Gastrocnemius medialis (tissue), 4 donors: ENCODE measurements at regions not wholly inside any gene's neighbourhood (a gene's known extent, or its start where the extent isn't known, plus 50 kb on each side); places are given as distances from the start of the nearest gene placed in this dataset.

Source experiments
- ATAC-seq, 2 donors: fragments of 150-250 bp; one replicate each; pipeline ENCODE4 v1.9.1; 2016
- DNase-seq, 2 donors: peaks; one replicate each; pipeline ENCODE4 v3.0.0-alpha.2; 2019
- H3K27ac ChIP-seq, 4 donors: fragments of 200-600 bp; sonication (generic); 1 replicate in 1 of 4; 2 replicates in 3 of 4; pipeline ENCODE4 v1.5.1; 2016 to 2018; ENCODE audit warnings: mild to moderate bottlenecking in 2 of 4, moderate library complexity in 1 of 4
- H3K27me3 ChIP-seq, 3 donors: fragments of 200-600 bp; sonication (generic) in 2 of 3; 1 replicate in 1 of 3; 2 replicates in 2 of 3; pipeline versions ENCODE4 v1.5.1 to v1.6.0; 2016 to 2019; ENCODE audit warnings: mild to moderate bottlenecking in 1 of 3, moderate library complexity in 1 of 3
- H3K36me3 ChIP-seq, 2 donors: fragments of 200-600 bp; sonication (generic) in 1 of 2; one replicate each; pipeline ENCODE4 v1.5.1; 2017 to 2018
- H3K4me1 ChIP-seq, 2 donors: fragments of 200-600 bp; sonication (generic) in 1 of 2; one replicate each; pipeline ENCODE4 v1.5.1; 2016 to 2017; ENCODE audit warnings: mild to moderate bottlenecking in 2 of 2
- H3K4me3 ChIP-seq, 4 donors: fragments of 200-600 bp; sonication (generic) in 3 of 4; 1 replicate in 1 of 4; 2 replicates in 3 of 4; pipeline ENCODE4 v1.5.1; 2016 to 2019; ENCODE audit warnings: mild to moderate bottlenecking in 2 of 4
- H3K9me3 ChIP-seq, 3 donors: fragments of 200-600 bp; sonication (generic) in 2 of 3; 1 replicate in 1 of 3; 2 replicates in 2 of 3; pipeline ENCODE4 v1.5.1; 2016 to 2019
- CTCF ChIP-seq, 5 experiments: fragments of 450-650 bp in 3 of 5; fragments of 200-600 bp in 2 of 5; sonication (generic) in 2 of 5; IDR thresholded peaks in 4 of 5; conservative IDR thresholded peaks in 1 of 5; 1 replicate in 4 of 5; 2 replicates in 1 of 5; pipeline ENCODE4 v1.5.1; 2016 to 2019; ENCODE audit warnings: antibody characterized with exemption in 5 of 5, mild to moderate bottlenecking in 3 of 5, moderate library complexity in 3 of 5
- POLR2A ChIP-seq, 2 donors: fragments of 450-650 bp; IDR thresholded peaks; one replicate each; pipeline ENCODE4 v1.6.1; 2017; ENCODE audit warnings: antibody characterized with exemption in 2 of 2, mild to moderate bottlenecking in 2 of 2, moderate library complexity in 2 of 2
- in situ Hi-C, 4 donors: fragments of 200-750 bp; cut with MboI; loops; one replicate each; pipeline versions ENCODE4 v1.15.0 to v1.8.0; 2017; ENCODE audit warnings: low sequenced_read_pairs in 4 of 4
- intact Hi-C: fragments of 100-400 bp; cut with DNase I; formaldehyde crosslinking; loops from one replicate; pipeline ENCODE4 v1.15.1; 2023; ENCODE audit warnings: low total_unique reads

GRCh38 chr16:86016201-86016965 lies 117.4 kb downstream of the IRF8 start:
- H3K27me3 ChIP-seq: peaks cover 0 to 7% (median 0%) of the 10 kb centered on the region in 3 donors
- ATAC-seq: peak in 1 of 2 donors; percentile 36
- in situ Hi-C loops (loop anchor here (5.0 to 10.0 kb wide), 2 partner anchors 192 to 194 kb away; no protein-coding TSS in a partner anchor), intact Hi-C loops (loop anchor here (1.0 kb wide), 1 partner anchor 195 kb away; no protein-coding TSS in a partner anchor)
- H3K36me3 ChIP-seq: no peaks in the 10 kb centered on the region
- H3K27ac ChIP-seq: no peak overlapping the region
- DNase-seq: no peak
- no peak overlapping the region for H3K4me3 ChIP-seq
- TF ChIP-seq POLR2A (IDR thresholded peaks at IDR 0.05): no peak
- TF ChIP-seq CTCF (IDR thresholded peaks at IDR 0.05 in 4 of 5, conservative IDR thresholded peaks at IDR 0.05 in 1 of 5): peak; percentile 22 to 68 (median 43)
- H3K4me1 ChIP-seq: no peaks in the 10 kb centered on the region
- no peaks in the 10 kb centered on the region for H3K9me3 ChIP-seq

GRCh38 chr16:86018071-86018470 lies 119.1 kb downstream of the IRF8 start:
- in situ Hi-C loops (loop anchor here (5.0 to 10.0 kb wide), 2 partner anchors 193 to 196 kb away; no protein-coding TSS in a partner anchor), intact Hi-C loops (no loop called here)
- H3K27ac ChIP-seq: no peak overlapping the region
- no peaks in the 10 kb centered on the region for H3K36me3 ChIP-seq
- no peaks in the 10 kb centered on the region for H3K4me1 ChIP-seq
- H3K9me3 ChIP-seq: no peaks in the 10 kb centered on the region
- DNase-seq: no peak
- TF ChIP-seq POLR2A (IDR thresholded peaks at IDR 0.05) (no peak), CTCF (IDR thresholded peaks at IDR 0.05 in 4 of 5, conservative IDR thresholded peaks at IDR 0.05 in 1 of 5) (no peak)
- no peak for ATAC-seq
- H3K4me3 ChIP-seq: no peak overlapping the region
- peaks cover 0 to 9% (median 2%) of the 10 kb centered on the region in 3 donors for H3K27me3 ChIP-seq

DNA sequence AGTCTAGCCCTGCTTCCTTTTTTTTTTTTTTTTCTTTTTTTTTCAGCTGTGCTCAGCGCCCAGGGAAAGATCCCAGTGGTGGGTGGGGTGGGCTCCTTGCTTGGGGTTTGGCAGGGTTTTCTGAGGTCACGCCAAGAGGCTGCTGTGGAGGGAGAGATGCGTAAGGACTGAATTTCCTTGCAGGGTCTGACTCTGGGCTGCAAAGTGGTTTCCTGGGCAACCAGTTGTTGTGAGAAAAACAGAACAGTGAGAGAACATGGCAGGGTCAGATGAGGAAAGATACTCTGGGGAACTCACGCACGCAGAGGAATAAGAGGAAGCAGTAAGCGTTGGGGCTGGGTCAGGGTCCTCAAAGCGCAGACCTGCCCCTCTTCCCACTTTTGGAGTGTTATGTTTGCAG lies 119.5 kb downstream of the IRF8 start:
- H3K4me3 ChIP-seq: no peak overlapping the region
- no peaks in the 10 kb centered on the region for H3K4me1 ChIP-seq
- no peak for ATAC-seq
- H3K9me3 ChIP-seq: peaks cover 0 to 2% (median 0%) of the 10 kb centered on the region in 3 donors
- intact Hi-C loops (no loop called here), in situ Hi-C loops (loop anchor here (5.0 to 10.0 kb wide), 2 partner anchors 194 to 196 kb away; no protein-coding TSS in a partner anchor)
- H3K36me3 ChIP-seq: no peaks in the 10 kb centered on the region
- H3K27me3 ChIP-seq: peaks cover 0 to 9% (median 2%) of the 10 kb centered on the region in 3 donors
- DNase-seq: peak in 1 of 2 donors; percentile 19
- no peak overlapping the region for H3K27ac ChIP-seq
- TF ChIP-seq CTCF (IDR thresholded peaks at IDR 0.05 in 4 of 5, conservative IDR thresholded peaks at IDR 0.05 in 1 of 5): no peak
- no peak for TF ChIP-seq POLR2A (IDR thresholded peaks at IDR 0.05)

DNA sequence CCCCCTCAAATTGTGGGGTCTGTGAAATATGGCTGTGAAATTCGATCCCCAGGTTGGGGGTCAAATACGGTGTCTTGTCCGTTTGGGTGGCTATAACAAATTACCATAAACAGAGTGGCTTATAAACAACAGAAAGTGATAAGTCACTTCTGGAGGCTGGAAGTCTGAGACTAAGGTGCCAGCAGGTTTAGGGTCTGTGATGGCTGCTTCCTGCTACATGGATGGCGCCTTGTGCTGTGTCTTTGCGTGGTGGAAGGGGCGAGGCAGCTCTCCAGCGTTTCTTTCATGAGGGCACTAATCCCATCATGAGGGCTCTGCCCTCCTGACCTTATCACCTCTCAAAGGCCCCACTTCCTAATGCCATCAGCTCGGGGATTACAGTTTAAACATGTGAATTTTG lies 120.0 kb downstream of the IRF8 start:
- no peak overlapping the region for H3K27ac ChIP-seq
- no peak for TF ChIP-seq POLR2A (IDR thresholded peaks at IDR 0.05)
- no peak for TF ChIP-seq CTCF (IDR thresholded peaks at IDR 0.05 in 4 of 5, conservative IDR thresholded peaks at IDR 0.05 in 1 of 5)
- in situ Hi-C loops: loop anchor here (5.0 to 10.0 kb wide), 2 partner anchors 194 to 197 kb away; no protein-coding TSS in a partner anchor

More for the DNA sequence above, 120.0 kb downstream of the IRF8 start:
- H3K9me3 ChIP-seq: peaks cover 0 to 7% (median 0%) of the 10 kb centered on the region in 3 donors
- no peaks in the 10 kb centered on the region for H3K4me1 ChIP-seq
- H3K27me3 ChIP-seq: peaks cover 0 to 9% (median 4%) of the 10 kb centered on the region in 3 donors
- no peak overlapping the region for H3K4me3 ChIP-seq
- intact Hi-C loops: no loop called here
- no peaks in the 10 kb centered on the region for H3K36me3 ChIP-seq
- ATAC-seq (no peak), DNase-seq (no peak)
